PC-3 (cell line): ENCODE measurements at regions not wholly inside any gene's neighbourhood (a gene's known extent, or its start where the extent isn't known, plus 50 kb on each side); places are given as distances from the start of the nearest gene placed in this dataset.

ENCODE experiments used
- CTCF ChIP-seq: fragments of 300-600 bp; sonication (generic); conservative IDR thresholded peaks from 2 replicates; pipeline ENCODE4 v1.5.1; 2017; ENCODE audit warnings: antibody characterized with exemption, low read depth, mild to moderate bottlenecking, low read length
- EZH2 ChIP-seq: fragments of 300-600 bp; sonication (generic); IDR thresholded peaks from one replicate; pipeline ENCODE4 v1.6.1; 2017; ENCODE audit warnings: antibody characterized with exemption, mild to moderate bottlenecking, low read length; ENCODE audit not compliant: unreplicated experiment
- EZH2phosphoT487 ChIP-seq: fragments of 300-600 bp; sonication (generic); IDR thresholded peaks from 2 replicates; pipeline ENCODE4 v1.6.1; 2018; ENCODE audit warnings: mild to moderate bottlenecking, antibody characterized with exemption, low read length, borderline replicate concordance

- TF ChIP-seq CTCF (no peak), EZH2 (no peak), EZH2phosphoT487 (no peak)
Measured at GRCh38 chr2:42876326-42876751, 84.0 kb upstream of the HAAO start.
